GM19351 (cell line): ENCODE measurements at regions not wholly inside any gene's neighbourhood (a gene's known extent, or its start where the extent isn't known, plus 50 kb on each side); places are given as distances from the start of the nearest gene placed in this dataset.
"Not testable (repeated sequence)": the region's sequence is repeated elsewhere in the genome, so short reads cannot be mapped to it uniquely, and the experiment has no call there.

Experiments used
- ATAC-seq: cut with Tn5 transposase; IDR thresholded peaks from one replicate; pipeline ENCODE4 v1.9.1; 2021; ENCODE audit warnings: mild to moderate bottlenecking, moderate library complexity; ENCODE audit not compliant: unreplicated experiment

DNA sequence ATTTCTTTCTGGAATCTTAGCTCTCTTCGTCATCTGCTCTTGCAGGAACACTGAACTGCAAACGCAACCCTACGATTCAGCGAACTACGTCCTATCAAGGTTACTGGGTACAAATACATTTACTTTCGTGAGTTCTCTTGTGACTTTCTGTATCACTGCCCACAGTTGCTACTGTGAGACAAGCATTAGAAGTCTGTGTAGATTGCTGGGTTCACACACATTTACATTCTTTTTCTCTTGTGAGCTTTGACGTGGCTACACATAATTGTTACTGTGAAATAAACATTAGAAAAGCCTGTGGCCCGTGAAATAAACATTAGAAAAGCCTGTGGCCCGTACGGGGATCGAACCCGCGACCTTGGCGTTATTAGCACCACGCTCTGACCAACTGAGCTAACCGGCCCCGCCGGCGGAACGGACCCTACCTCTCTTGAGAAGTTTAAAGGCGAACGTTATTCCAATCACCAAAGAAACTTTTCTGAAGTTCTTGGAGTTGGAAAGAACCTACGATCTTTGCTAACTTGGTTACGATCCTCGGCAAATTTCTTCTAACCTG, 61.2 kb upstream of the ZNF322 start:
- not testable (repeated sequence) for ATAC-seq

DNA sequence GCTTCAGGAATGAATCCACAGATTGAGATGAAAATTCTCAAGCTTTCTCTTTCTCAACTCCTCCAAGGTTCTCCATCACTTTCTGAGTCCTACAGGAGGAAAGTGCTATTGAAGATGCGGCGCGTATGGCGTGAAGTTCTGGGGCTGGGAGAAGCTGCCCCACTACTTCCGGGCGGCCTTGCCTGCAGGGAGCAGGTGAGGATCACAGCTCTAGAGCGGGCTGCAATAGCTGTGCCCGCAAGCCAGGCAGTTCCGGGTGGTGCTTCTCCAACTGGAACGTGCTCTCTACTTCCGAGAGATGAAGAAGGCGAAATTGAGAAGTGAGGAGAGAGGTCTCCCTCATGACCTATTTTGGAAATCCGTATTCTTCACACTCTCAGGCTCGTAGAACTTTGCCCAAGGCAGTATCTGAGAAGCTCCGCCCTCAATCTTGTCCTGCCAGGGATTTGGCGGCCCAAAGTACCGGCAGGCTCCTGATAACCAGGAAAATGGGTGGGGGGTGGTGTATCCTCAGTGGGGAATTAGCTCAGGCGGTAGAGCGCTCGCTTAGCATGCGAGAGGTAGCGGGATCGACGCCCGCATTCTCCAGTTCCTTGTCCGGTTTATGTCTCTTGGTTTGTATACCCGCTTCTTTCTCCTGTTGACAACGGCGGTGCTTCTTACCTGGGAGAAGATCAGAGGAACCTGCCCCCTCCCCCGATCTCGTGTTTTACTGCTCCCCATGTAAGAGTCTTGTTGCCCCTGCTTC, 70.6 kb upstream of the ZNF322 start:
- not testable (repeated sequence) for ATAC-seq

DNA sequence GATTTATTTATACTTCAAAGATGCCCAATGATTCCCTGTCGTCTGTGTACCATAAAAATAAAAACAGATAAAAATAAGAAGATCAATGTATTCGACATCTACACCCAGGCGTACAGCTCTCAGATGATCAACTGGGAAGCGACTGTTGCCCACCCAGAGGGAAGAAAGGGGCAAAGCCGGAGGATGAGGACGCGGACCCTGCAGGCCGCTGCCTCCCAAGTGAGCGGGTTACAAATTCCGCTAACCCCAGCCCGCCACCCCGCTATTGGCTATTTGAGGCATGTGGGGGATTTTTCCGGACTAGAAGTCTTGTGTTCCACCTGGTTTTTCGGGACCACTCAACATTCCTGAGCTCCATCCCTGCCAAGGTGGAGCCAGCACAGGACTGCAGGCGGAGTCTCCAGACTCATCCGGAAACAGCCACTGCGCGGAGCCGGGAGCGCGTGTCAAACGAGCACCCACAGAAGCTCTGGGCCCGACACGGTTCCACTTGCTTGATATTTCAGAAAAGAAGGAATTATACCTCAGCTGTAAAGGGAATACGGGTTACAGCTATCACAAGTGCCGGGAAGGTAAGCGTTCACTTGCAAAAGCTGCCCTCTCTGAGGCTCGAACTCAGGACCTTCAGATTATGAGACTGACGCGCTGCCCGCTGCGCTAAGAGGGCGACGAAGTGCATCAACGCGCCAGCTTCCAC, 75.4 kb upstream of the ZNF322 start:
- not testable (repeated sequence) for ATAC-seq

DNA sequence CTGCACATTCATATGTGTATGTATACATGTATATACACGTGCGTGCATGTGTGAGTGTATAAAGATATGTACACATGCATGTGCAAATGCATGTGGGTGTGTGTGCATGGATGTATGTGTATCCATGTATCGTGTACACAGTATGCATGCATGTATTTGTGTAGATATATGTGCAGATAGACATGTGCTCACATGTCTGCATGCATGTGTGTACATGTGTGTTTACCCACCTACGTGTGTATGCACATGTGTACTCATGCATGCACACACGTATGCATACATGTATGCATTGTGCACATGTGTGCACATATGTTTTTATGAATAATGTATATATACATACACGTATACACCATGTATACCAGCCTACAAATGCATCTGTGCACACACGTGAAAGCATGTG, 80.3 kb upstream of the ZNF322 start:
- ATAC-seq = no peak

DNA sequence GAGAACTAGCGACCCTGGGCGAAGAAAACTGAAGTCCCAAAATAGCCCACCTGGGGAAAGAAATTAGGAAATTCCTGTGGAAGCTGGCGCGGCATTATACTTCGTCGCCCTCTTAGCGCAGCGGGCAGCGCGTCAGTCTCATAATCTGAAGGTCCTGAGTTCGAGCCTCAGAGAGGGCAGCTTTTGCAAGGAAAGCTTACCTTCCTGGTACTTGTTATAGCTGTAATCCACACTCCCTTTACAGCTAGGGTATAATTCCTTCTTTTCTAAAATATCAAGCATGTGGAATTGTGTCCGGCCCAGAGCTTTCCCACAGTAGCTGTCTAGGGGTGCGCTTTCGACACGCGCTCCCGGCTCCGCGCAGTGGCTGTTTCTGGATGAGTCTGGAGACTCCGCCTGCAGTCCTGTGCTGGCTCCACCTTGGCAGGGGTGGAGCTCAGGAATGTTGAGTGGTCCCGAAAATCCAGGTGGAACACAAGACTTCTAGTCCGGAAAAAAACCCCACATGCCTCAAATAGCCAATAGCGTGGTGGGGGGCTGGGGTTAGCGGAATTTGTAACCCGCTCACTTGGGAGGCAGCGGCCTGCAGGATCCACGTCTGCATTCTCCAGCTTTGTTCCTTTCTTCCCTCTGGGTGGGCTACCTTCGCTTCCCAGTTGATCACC, 83.7 kb upstream of the ZNF322 start:
- ATAC-seq = no peak

DNA sequence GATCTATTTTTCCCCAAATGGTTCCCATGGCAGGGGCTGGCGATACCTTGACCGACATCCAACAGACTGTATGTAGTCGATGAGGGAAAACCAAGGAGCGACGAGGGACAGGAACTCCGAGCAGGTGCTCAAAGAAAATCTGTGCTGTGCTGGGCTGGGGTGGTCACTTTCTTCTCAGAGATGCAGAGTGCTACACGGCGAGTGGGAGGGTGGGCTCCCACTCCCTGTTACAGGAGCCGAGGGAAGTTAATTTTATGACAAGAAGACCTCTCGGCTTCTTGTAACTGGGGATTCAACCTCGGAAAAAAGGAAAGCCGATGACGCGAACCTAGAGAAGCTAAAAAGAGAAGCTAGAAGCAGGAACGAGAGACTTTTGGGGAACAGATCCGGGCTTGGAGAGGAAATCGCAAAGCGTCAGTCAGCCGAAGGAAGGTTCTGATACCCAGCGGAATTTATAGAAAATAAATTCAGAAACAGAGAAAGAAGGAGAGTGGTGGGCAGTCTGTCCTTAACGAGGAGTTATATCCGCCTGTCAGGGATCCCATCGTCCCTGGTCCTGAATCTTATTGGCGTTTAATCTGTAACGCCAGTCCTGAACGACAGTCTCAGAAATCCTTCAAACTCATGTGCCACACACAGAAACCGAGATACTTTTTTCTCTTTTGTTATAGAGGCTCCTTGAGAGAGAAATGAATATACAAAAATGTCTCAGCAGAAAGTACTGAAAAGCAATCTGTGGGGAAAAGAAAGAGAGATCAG, 84.6 kb upstream of the ZNF322 start:
- ATAC-seq = no peak

DNA sequence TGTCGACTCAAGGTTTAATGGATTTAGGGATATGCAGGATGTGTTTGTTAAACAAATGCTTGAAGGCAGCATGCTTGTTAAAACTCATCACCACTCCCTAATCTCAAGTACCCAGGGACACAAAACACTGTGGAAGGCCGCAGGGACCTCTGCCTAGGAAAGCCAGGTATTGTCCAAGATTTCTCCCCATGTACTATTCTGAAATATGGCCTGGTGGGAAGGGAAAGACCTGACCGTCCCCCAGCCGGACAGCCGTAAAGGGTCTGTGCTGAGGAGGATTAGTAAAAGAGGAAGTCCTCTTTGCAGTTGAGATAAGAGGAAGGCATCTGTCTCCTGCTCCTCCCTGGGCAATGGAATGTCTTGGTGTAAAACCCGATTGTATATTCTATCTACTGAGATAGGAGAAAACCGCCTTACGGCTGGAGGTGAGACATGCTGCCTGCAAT, 85.3 kb upstream of the ZNF322 start:
- ATAC-seq = not testable (repeated sequence)

DNA sequence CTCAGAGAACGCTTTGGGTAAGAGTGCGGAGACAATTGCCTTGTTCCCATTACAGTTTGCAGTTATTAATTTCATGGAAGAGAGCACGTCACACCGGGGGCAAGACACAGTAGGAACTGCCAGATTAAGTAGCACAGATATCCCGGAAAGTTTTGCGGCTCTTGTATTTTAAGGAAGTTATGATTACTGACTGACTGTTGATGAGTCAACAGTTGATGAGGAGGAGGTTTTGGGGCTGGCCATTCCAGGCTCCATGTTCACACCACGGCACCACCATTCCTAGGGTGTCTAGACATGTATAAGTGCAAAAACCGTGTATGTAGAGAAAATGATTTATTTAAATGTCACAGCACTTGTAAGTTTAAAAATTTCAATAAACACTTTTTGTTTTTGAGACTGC, 86.4 kb upstream of the ZNF322 start:
- not testable (repeated sequence) for ATAC-seq

DNA sequence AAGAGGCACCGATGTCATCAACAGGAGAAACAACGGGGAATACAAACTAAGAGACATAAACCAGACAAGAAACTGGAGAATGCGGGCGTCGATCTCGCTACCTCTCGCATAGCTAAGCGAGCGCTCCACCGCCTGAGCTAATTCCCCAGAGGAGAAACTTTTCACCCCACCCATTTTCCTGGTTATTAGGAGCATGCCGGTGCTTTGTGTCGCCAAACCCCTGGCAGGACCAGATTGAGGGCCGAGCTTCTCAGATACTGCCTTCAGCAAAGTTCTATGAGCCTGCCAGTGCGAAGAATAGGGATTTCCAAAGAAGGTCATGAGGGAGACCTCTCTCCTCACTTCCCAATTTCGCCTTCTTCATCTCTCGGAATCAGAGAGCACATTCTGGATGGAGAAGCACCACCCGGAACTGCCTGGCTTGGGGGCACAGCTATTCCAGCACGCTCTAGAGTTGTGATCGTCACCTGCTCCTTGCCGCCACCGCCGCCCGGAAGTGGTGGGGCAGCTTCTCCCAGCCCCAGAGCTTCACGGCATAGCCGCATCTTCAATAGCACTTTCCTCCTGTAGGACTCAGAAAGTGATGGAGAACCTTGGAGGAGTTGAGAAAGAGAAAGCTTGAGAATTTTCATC, 89.7 kb upstream of the ZNF322 start:
- ATAC-seq = not testable (repeated sequence)

DNA sequence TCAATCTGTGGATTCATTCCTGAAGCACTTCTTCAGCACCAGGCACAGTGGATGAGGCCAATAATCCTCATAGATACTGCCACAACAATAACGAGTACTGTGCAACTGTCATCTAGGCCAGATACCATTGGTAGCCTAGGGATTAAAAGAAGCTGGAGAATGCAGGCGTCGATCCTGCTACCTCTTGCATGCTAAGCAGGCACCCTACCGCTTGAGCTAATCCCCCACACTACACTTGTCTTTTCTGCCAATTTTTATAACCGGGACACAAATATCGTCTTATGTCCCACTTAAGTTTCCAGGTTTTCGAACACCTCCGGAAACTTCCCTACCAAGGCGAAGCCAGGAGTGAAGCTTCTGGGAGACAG, 90.2 kb upstream of the ZNF322 start:
- ATAC-seq = not testable (repeated sequence)

DNA sequence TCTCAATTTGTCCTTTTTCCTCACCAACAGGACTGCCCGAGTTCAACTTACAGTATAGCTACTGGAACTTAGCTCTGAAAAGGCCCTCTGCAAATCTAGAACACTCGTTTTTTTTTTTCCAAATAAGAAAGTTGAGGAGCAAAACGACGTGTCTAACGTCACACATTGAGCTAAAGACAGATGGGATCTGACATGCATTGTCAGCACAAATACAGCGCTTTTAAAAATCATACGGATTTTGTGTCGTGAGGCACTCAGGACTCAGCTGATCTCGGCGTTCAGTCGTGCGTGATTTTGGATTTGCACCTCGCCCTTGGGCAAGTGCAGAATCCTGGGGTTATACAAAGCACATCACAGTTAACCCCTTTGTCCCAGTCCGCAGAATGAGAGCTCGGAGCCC, 94.7 kb upstream of the ZNF322 start:
- no peak for ATAC-seq

DNA sequence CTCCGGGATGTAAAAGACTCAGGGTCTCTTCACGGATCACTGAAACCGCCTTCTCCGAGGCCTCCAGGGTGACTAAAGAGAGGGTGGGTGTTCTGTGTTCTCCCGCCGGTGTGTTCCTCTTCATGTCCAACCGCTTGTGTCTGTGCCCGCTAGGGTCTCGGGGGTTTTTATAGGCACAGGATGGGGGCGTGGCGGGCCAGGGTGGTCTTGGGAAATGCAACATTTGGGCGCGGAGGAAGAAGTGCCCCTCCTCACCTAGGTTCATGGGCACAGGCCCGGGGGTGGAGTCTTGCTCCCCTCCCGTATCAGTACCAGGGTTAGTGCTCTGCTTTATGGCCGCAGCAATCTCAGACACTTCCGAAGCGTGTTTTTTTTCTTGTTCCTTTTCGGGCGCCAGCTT, 95.3 kb upstream of the ZNF322 start:
- ATAC-seq = not testable (repeated sequence)

DNA sequence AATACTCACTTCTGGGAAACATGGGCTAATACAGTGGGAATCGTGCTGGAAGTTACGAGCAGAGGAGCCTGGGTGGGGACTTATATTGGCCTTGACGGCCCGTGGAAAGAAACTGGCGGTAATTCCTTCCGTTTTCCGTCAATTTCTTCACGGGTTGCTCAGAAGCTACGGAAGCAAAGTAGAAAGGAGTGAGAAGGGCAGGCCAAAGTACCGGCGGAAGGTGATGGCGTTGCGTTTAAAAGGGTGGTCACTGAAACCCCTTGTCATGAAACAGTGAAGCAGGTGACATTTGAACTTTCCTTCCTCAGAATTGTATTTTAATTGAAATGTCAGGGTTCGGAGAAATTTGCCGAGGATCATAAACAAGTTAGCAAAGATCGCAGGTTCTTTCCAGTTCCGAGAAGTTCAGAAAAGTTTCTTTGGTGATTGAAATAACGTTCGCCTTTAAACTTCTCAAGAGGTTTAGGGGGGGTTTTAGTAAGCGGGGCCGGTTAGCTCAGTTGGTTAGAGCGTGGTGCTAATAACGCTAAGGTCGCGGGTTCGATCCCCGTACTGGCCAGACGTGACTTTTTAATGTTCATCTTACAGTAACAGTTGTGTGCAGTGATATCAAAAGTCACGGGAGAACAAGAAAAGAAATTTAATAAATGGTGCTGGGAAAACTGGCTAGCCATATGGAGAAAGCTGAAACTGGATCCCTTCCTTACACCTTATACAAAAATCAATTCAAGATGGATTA, 96.7 kb upstream of the ZNF322 start:
- not testable (repeated sequence) for ATAC-seq

DNA sequence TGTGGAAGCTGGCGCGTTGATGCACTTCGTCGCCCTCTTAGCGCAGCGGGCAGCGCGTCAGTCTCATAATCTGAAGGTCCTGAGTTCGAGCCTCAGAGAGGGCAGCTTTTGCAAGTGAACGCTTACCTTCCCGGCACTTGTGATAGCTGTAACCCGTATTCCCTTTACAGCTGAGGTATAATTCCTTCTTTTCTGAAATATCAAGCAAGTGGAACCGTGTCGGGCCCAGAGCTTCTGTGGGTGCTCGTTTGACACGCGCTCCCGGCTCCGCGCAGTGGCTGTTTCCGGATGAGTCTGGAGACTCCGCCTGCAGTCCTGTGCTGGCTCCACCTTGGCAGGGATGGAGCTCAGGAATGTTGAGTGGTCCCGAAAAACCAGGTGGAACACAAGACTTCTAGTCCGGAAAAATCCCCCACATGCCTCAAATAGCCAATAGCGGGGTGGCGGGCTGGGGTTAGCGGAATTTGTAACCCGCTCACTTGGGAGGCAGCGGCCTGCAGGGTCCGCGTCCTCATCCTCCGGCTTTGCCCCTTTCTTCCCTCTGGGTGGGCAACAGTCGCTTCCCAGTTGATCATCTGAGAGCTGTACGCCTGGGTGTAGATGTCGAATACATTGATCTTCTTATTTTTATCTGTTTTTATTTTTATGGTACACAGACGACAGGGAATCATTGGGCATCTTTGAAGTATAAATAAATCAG, 106.8 kb upstream of the ZNF322 start:
- not testable (repeated sequence) for ATAC-seq

DNA sequence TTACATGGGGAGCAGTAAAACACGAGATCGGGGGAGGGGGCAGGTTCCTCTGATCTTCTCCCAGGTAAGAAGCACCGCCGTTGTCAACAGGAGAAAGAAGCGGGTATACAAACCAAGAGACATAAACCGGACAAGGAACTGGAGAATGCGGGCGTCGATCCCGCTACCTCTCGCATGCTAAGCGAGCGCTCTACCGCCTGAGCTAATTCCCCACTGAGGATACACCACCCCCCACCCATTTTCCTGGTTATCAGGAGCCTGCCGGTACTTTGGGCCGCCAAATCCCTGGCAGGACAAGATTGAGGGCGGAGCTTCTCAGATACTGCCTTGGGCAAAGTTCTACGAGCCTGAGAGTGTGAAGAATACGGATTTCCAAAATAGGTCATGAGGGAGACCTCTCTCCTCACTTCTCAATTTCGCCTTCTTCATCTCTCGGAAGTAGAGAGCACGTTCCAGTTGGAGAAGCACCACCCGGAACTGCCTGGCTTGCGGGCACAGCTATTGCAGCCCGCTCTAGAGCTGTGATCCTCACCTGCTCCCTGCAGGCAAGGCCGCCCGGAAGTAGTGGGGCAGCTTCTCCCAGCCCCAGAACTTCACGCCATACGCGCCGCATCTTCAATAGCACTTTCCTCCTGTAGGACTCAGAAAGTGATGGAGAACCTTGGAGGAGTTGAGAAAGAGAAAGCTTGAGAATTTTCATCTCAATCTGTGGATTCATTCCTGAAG, 111.6 kb upstream of the ZNF322 start:
- ATAC-seq = not testable (repeated sequence)

DNA sequence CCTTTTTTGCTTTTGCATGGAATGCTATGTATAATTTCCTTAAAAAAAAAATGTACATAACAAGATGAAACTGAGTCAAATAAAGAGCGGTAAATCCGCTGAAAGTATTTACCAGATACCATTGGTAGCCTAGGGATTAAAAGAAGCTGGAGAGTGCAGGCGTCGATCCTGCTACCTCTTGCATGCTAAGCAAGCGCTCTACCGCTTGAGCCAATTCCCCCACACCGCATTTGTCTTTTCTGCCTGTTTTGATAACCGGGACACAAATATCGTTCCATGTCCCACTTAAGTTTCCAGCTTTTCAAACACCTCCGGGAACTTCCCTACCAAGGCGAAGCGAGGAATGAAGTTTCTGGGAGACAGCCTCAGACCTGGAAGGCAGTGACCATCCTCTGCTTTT, 113.9 kb upstream of the ZNF322 start:
- not testable (repeated sequence) for ATAC-seq

DNA sequence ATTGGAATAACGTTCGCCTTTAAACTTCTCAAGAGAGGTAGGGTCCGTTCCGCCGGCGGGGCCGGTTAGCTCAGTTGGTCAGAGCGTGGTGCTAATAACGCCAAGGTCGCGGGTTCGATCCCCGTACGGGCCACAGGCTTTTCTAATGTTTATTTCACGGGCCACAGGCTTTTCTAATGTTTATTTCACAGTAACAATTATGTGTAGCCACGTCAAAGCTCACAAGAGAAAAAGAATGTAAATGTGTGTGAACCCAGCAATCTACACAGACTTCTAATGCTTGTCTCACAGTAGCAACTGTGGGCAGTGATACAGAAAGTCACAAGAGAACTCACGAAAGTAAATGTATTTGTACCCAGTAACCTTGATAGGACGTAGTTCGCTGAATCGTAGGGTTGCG, 121.0 kb upstream of the ZNF322 start:
- not testable (repeated sequence) for ATAC-seq
